Choroid plexus epithelial cell (primary cell): ENCODE measurements at regions not wholly inside any gene's neighbourhood (a gene's known extent, or its start where the extent isn't known, plus 50 kb on each side); places are given as distances from the start of the nearest gene placed in this dataset.

Source experiments
- DNase-seq: peaks from one replicate; pipeline ENCODE4 v3.0.0-alpha.2; 2010; ENCODE audit warnings: low read depth
- H3K4me3 ChIP-seq: 2 replicates; pipeline ENCODE4 v1.5.1; 2011; ENCODE audit warnings: low read depth, mild to moderate bottlenecking, control low read depth, low read length, moderate library complexity
- TF ChIP-seq, protein P1 (sequence below): conservative IDR thresholded peaks from 2 replicates; pipeline ENCODE4 v1.5.1; 2011; ENCODE audit warnings: low read depth, mild to moderate bottlenecking, control low read depth, inconsistent platforms, low read length, moderate library complexity

DNA sequence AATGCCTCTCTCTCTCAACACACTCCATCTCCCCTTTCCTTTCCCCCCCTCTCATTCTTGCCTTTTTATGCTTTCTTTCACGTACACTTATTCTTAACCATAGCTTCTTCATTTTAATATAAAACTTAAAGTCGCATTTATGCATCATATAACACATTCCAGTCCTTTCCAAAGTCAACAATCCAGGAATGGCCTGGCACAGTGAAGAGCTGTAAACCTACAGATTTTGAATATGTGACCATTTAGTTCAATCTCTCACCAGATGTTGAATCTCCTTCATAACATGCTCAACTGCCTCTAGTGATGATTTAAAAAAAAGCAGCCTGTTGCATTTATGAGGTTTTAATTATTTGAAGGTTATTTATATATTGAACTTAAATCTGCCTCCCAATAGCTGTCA lies 186.2 kb upstream of the GRAMD2B start:
- TF ChIP-seq, protein P1, sequence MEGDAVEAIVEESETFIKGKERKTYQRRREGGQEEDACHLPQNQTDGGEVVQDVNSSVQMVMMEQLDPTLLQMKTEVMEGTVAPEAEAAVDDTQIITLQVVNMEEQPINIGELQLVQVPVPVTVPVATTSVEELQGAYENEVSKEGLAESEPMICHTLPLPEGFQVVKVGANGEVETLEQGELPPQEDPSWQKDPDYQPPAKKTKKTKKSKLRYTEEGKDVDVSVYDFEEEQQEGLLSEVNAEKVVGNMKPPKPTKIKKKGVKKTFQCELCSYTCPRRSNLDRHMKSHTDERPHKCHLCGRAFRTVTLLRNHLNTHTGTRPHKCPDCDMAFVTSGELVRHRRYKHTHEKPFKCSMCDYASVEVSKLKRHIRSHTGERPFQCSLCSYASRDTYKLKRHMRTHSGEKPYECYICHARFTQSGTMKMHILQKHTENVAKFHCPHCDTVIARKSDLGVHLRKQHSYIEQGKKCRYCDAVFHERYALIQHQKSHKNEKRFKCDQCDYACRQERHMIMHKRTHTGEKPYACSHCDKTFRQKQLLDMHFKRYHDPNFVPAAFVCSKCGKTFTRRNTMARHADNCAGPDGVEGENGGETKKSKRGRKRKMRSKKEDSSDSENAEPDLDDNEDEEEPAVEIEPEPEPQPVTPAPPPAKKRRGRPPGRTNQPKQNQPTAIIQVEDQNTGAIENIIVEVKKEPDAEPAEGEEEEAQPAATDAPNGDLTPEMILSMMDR: no peak
- peak; percentile 6 for DNase-seq
- H3K4me3 ChIP-seq: no peak overlapping the region

DNA sequence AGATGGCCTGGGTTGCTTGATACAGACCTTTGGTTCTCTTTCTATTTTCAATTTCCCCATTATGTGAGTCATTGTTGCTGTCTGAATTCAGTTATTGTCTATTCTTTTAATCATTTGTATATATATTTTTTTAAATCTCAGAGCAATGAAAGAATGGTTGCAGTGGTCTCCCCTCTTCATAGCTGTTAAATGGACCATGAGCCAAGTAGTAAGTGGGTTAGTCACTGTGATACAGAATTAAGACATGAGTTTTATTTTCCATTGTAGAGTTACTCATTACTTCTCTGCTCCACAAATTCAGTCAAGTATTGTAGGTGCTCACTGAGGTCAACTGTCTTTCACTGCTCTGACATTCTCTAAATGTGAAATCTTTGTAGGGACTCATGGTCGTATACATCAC lies 174.6 kb upstream of the GRAMD2B start:
- DNase-seq: no peak
- no peak overlapping the region for H3K4me3 ChIP-seq
- TF ChIP-seq, protein P1: no peak

DNA sequence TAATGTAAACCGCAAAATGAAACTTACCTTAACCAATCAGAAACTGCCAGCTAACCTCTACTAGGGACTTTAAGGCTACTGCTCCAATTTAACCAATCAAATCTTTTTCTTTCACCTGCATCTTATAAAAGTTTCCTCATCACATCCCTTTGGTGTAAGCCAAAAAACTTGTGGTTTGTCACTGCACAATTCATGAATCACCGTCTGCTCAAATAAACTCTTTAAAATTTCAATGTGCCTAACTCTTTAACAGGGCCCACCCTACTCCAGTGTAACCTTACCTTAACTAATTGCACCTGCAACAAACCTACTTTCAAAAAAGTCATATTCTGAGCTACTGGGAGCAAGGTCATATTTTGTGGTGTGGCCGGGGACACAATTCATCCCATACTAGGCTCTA lies 172.2 kb upstream of the GRAMD2B start:
- TF ChIP-seq, protein P1: no peak
- H3K4me3 ChIP-seq: no peak overlapping the region
- no peak for DNase-seq

DNA sequence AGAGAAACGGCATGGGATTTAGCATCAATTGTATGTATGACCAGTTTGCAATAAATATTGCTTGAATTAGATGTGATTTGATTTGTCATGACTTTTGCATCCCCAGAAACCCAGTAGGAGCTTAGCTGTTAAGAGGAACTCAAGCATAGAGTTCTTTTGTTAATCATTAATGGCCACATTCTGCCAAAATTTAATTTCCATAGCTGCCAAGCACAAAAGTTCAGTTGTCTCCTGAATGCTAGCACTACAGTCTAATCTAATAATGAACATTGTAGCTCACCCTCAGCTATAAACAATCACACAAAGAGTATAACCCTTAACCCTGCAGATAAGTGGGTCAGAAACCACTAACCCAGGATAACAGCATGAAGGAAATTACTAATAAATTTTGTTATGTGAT lies 169.8 kb upstream of the GRAMD2B start:
- TF ChIP-seq, protein P1: no peak
- no peak for DNase-seq

DNA sequence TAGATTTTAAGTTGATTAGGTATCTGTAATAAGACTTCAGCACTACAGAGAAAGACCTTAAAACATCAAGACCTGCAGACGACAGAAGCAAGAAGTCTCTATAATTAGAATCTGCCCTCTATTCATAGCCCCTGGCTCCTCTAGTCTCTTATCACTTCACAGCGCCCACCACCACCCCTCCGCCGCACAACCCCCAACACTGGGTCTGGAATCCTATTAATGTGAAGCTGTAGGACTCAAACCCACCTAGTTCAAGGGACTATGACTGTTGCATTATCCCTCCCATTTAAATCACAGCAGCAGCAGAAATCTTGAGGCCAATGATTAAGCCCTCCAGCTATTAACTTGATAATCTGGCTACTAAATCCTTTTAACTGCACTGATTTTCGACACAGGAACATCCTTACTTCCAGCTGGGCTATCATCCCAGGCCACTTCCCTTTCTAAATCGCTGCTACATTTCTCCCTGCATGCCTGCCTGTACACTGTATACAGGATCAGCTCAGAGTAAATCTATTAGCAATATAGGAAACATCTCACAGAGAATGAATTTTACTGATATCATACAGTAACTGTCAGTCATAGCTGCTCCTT lies 159.5 kb upstream of the GRAMD2B start:
- peak; percentile 5 for DNase-seq
- TF ChIP-seq, protein P1: no peak
- no peak overlapping the region for H3K4me3 ChIP-seq

More for the DNA sequence above, 169.8 kb upstream of the GRAMD2B start:
- H3K4me3 ChIP-seq: no peak overlapping the region

DNA sequence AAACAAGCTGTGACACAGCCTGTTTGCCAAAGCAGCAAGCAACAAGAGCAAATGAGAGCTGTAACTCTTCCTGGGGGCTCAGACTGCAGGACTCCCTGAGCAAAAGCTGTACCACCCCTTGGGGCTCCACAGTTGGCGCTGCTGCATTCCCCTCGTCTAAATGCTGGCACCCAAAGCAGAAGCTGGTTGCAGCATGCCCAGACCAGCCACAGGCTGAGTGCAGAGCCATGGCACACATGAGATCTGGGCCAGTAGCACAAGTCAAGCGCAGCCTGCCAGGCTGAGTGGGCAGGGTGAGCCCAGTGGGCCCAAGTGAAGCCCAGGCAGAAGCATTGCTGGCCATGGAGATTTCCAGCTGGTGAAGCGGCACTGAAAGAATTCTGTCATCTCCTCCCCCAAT lies 157.3 kb upstream of the GRAMD2B start:
- no peak overlapping the region for H3K4me3 ChIP-seq
- no peak for DNase-seq
- TF ChIP-seq, protein P1: no peak

DNA sequence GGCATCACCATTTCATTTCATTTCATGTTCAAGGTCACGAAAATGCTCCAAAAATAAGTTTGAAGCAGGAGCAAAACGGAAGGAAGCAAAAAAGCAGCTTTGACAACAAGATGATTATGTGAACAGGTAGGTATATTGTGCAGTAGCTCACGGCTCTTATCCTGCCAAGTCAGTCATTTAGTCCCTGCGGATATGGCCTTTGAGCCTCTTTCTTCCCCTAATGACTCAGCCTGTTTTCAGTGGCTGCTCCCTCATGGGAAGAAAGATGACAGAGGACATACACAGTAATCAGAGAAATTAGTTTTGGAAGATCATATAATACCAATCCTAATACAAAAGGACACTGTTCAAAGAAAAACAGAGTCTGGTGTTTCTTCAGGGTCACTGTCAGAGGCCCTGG lies 155.8 kb upstream of the GRAMD2B start:
- TF ChIP-seq, protein P1: no peak
- DNase-seq: no peak

More for the DNA sequence above, 155.8 kb upstream of the GRAMD2B start:
- H3K4me3 ChIP-seq: no peak overlapping the region
